HepG2 (cell line): ENCODE measurements at regions not wholly inside any gene's neighbourhood (a gene's known extent, or its start where the extent isn't known, plus 50 kb on each side); places are given as distances from the start of the nearest gene placed in this dataset.

Source experiments
- ATAC-seq: fragments of 200-7000 bp; cut with Tn5 transposase; 3 replicates; pipeline ENCODE4 v1.9.1; 2020; ENCODE audit warnings: mild to moderate bottlenecking, moderate library complexity
- BruUV-seq: library from RNA; stranded (reverse); fragments of 400-500 nt; replicated peaks from 2 replicates; lab custom pipeline; 2021; lab: Mats Ljungman, UMichigan
- CTCF ChIA-PET: fragments of 300-600 bp; formaldehyde crosslinking; extraction: SDS; loops from one replicate; lab custom pipeline; 2021; ENCODE audit warnings: low total read pairs, inconsistent platforms, low intra/inter-chr PET ratio; lab: Yijun Ruan, JAX
- POLR2A ChIA-PET: fragments of 350-600 bp; sonication (Branson Sonifier 250); formaldehyde crosslinking; loops from one replicate; lab custom pipeline; 2020; ENCODE audit warnings: antibody characterized with exemption, inconsistent platforms; lab: Yijun Ruan, JAX
- DNase-seq: peaks from one replicate; pipeline ENCODE4 v3.0.0-alpha.2; 2015; ENCODE audit warnings: low spot score
- FAIRE-seq: peaks from 3 replicates; lab custom pipeline; 2011; peaks lifted over from hg19 to GRCh38; lab: Jason Lieb, UNC
- H2AFZ ChIP-seq: one replicate; pipeline ENCODE4 v1.6.1; 2011; ENCODE audit warnings: low read length, inconsistent platforms
- H3K27ac ChIP-seq: fragments of 300-600 bp; 3 replicates; pipeline ENCODE4 v1.8.0; 2011; ENCODE audit warnings: mixed run types, mild to moderate bottlenecking, mixed read lengths, low read length, inconsistent platforms; ENCODE audit not compliant: insufficient read depth; ENCODE audit errors: extremely low read length
- H3K27me3 ChIP-seq, 2 experiments: fragments of 200-600 bp in 1 of 2; 2 replicates in 1 of 2; 3 replicates in 1 of 2; pipeline versions ENCODE4 v1.6.0 to v1.8.0; 2011; ENCODE audit warnings: low read length in 2 of 2, mild to moderate bottlenecking in 2 of 2, moderate library complexity in 2 of 2, inconsistent platforms in 1 of 2; ENCODE audit not compliant: insufficient read depth in 2 of 2, control insufficient read depth in 1 of 2
- H3K36me3 ChIP-seq, 2 experiments: fragments of 200-600 bp in 1 of 2; replicated peaks in 1 of 2; 2 replicates in 1 of 2; 3 replicates in 1 of 2; pipeline versions ENCODE4 v1.5.1 to v1.8.0; 2011; ENCODE audit warnings: low read length in 2 of 2, inconsistent platforms in 1 of 2; ENCODE audit not compliant: insufficient read depth in 2 of 2, control insufficient read depth in 1 of 2
- H3K4me1 ChIP-seq: 2 replicates; pipeline ENCODE4 v1.5.1; 2012; ENCODE audit warnings: low read length, inconsistent platforms; ENCODE audit not compliant: insufficient read depth
- H3K4me2 ChIP-seq: 2 replicates; pipeline ENCODE4 v1.6.0; 2011; ENCODE audit warnings: low read depth, low read length, inconsistent platforms
- H3K4me3 ChIP-seq, 3 experiments: fragments of 200-600 bp in 1 of 3; sonication (generic), shearing (Covaris generic) in 1 of 3; replicated peaks in 1 of 3; 2 replicates each; pipeline ENCODE4 v1.5.1; 2011 to 2016; ENCODE audit warnings: low read length in 3 of 3, inconsistent platforms in 2 of 3, low read depth in 2 of 3, mild to moderate bottlenecking in 2 of 3, control low read depth in 1 of 3, mixed read lengths in 1 of 3; ENCODE audit not compliant: insufficient read depth in 1 of 3
- H3K79me2 ChIP-seq: one replicate; pipeline ENCODE4 v1.6.1; 2011; ENCODE audit warnings: low read length, inconsistent platforms; ENCODE audit not compliant: insufficient read depth
- H3K9ac ChIP-seq: 2 replicates; pipeline ENCODE4 v1.6.0; 2011; ENCODE audit warnings: mild to moderate bottlenecking, low read depth, low read length, inconsistent platforms; ENCODE audit not compliant: insufficient read depth
- H3K9me3 ChIP-seq: 2 replicates; pipeline ENCODE4 v1.5.1; 2012; ENCODE audit warnings: mild to moderate bottlenecking, low read length
- H4K20me1 ChIP-seq: 2 replicates; pipeline ENCODE4 v1.6.0; 2011; ENCODE audit warnings: inconsistent platforms, mild to moderate bottlenecking, low read length, moderate library complexity; ENCODE audit not compliant: insufficient read depth
- CREB1 ChIP-seq, 2 experiments: fragments of 450-650 bp in 1 of 2; IDR thresholded peaks; 2 replicates each; pipeline ENCODE4 v1.6.1; 2016 to 2017; ENCODE audit warnings: control low read depth in 1 of 2, mild to moderate bottlenecking in 1 of 2, missing compliant biosample characterization in 1 of 2, missing genetic modification characterization in 1 of 2
- GFI1 ChIP-seq: sonication (generic); formaldehyde crosslinking; IDR thresholded peaks from 2 replicates; pipeline ENCODE4 v1.5.0; 2020; ENCODE audit warnings: missing genetic modification reagents, mild to moderate bottlenecking, borderline replicate concordance
- KMT2A ChIP-seq: sonication (generic); formaldehyde crosslinking; IDR thresholded peaks from 2 replicates; pipeline ENCODE4 v1.4.0; 2020; ENCODE audit warnings: missing genetic modification reagents
- PHB2 ChIP-seq: fragments of 450-650 bp; IDR thresholded peaks from 2 replicates; pipeline ENCODE4 v1.6.1; 2018; ENCODE audit not compliant: partially characterized antibody
- PHF21A ChIP-seq: sonication (generic); formaldehyde crosslinking; IDR thresholded peaks from 2 replicates; pipeline ENCODE4 v1.5.0; 2020; ENCODE audit warnings: mild to moderate bottlenecking, missing genetic modification reagents
- PHF5A ChIP-seq: IDR thresholded peaks from one replicate; pipeline ENCODE4 v1.6.1; 2018; ENCODE audit warnings: low read depth, missing genetic modification reagents; ENCODE audit not compliant: unreplicated experiment
- SAFB2 ChIP-seq: sonication (generic); formaldehyde crosslinking; IDR thresholded peaks from 2 replicates; pipeline ENCODE4 v1.5.1; 2020; ENCODE audit warnings: missing genetic modification reagents, low read depth, mild to moderate bottlenecking, borderline replicate concordance
- ZNF232 ChIP-seq: sonication (generic); formaldehyde crosslinking; IDR thresholded peaks from 2 replicates; pipeline ENCODE4 v1.4.0; 2020; ENCODE audit warnings: missing genetic modification reagents, borderline replicate concordance
- WGBS: methylation state at CpG from one replicate; pipeline ENCODE4 v1.1.6; 2017; ENCODE audit warnings: low lambda C conversion rate; 5-methylcytosine and 5-hydroxymethylcytosine counted together
- in situ Hi-C: cut with HindIII; loops from 2 replicates; pipeline ENCODE4 v1.10.0; 2017; ENCODE audit warnings: low pct_unique_long_range_greater_than_20kb; ENCODE audit not compliant: extremely low pct_ligation_motif_present
- intact Hi-C: fragments of 100-400 bp; cut with micrococcal nuclease; formaldehyde crosslinking; loops from one replicate; pipeline ENCODE4 v1.10.0; 2022; ENCODE audit not compliant: unreplicated experiment
- TF ChIP-seq, protein P1 (sequence below): sonication (generic); formaldehyde crosslinking; IDR thresholded peaks from 2 replicates; pipeline ENCODE4 v1.5.0; 2020; ENCODE audit warnings: missing genetic modification reagents
- TF ChIP-seq, protein P2 (sequence below): IDR thresholded peaks from 2 replicates; pipeline ENCODE4 v1.6.1; 2016; ENCODE audit warnings: low read depth, missing genetic modification reagents, missing compliant biosample characterization

GRCh38 chr16:8204096-8204495 lies 386.2 kb downstream of the TMEM114 start:
- intact Hi-C loops: no loop called here
- WGBS: 1% methylated on average over 4 of the region's 4 CpGs
- ATAC-seq (no peak), FAIRE-seq (no peak), DNase-seq (no peak)
- Histone ChIP-seq H2AFZ (no peak overlapping the region), H3K9ac (no peak overlapping the region), H3K9me3 (no peaks in the 10 kb centered on the region; the same call in 1 of the 2 replicates), H3K79me2 (no peaks in the 10 kb centered on the region), H3K36me3 (no peaks in the 10 kb centered on the region), H3K4me1 (no peaks in the 10 kb centered on the region), H4K20me1 (no peaks in the 10 kb centered on the region), H3K27ac (no peak overlapping the region), H3K4me3 (no peak overlapping the region), H3K27me3 (no peaks in the 10 kb centered on the region), H3K4me2 (no peak overlapping the region)
- ChIA-PET POLR2A (no interaction called here), CTCF (no interaction called here)
- no TSS peak for BruUV-seq
- in situ Hi-C loops: no loop called here
- TF ChIP-seq GFI1 (CRISPR knock-in tag) (no peak), SAFB2 (CRISPR knock-in tag) (no peak), CREB1 (IDR thresholded peaks at IDR 0.05) (peak; percentile 53), CREB1 (CRISPR knock-in tag; IDR thresholded peaks at IDR 0.05) (no peak)

DNA sequence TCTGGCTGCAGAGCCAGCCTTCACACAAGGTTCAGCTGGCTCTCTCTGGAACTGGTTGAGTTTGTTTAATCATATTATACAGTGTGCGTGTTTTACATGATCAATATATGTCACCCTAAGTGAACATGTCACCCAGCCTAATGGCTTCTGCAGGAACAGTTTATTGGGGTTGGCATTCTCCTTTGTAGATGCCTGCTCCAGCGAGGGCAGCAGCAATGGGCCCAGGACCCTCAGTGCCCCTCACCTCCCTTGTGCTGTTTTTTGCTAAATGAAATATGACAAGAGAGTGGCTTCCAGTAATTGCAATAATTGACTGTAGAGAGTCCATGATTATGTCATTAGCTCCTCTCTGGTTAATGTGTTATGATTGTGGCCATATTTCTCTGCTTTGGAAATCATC lies 387.2 kb downstream of the TMEM114 start:
- ChIA-PET CTCF (no interaction called here), POLR2A (no interaction called here)
- ATAC-seq (no peak), FAIRE-seq (no peak), DNase-seq (no peak)
- Histone ChIP-seq H3K4me2 (no peak overlapping the region), H3K9ac (no peak overlapping the region), H3K4me1 (no peaks in the 10 kb centered on the region), H3K9me3 (no peaks in the 10 kb centered on the region; the same call in 1 of the 2 replicates), H3K36me3 (no peaks in the 10 kb centered on the region), H3K27ac (no peak overlapping the region), H2AFZ (no peak overlapping the region), H3K79me2 (no peaks in the 10 kb centered on the region), H4K20me1 (no peaks in the 10 kb centered on the region), H3K4me3 (no peak overlapping the region), H3K27me3 (no peaks in the 10 kb centered on the region)
- in situ Hi-C loops (no loop called here), intact Hi-C loops (no loop called here)
- WGBS: 0% methylated on average over 2 of the region's 2 CpGs
- BruUV-seq: no TSS peak
- TF ChIP-seq KMT2A (no peak), PHB2 (no peak), PHF5A (CRISPR knock-in tag) (no peak), ZNF232 (CRISPR knock-in tag) (no peak), PHF21A (CRISPR knock-in tag) (no peak), SAFB2 (CRISPR knock-in tag) (no peak)
- TF ChIP-seq, protein P1, sequence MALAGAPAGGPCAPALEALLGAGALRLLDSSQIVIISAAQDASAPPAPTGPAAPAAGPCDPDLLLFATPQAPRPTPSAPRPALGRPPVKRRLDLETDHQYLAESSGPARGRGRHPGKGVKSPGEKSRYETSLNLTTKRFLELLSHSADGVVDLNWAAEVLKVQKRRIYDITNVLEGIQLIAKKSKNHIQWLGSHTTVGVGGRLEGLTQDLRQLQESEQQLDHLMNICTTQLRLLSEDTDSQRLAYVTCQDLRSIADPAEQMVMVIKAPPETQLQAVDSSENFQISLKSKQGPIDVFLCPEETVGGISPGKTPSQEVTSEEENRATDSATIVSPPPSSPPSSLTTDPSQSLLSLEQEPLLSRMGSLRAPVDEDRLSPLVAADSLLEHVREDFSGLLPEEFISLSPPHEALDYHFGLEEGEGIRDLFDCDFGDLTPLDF (CRISPR knock-in tag): no peak
- TF ChIP-seq, protein P2, sequence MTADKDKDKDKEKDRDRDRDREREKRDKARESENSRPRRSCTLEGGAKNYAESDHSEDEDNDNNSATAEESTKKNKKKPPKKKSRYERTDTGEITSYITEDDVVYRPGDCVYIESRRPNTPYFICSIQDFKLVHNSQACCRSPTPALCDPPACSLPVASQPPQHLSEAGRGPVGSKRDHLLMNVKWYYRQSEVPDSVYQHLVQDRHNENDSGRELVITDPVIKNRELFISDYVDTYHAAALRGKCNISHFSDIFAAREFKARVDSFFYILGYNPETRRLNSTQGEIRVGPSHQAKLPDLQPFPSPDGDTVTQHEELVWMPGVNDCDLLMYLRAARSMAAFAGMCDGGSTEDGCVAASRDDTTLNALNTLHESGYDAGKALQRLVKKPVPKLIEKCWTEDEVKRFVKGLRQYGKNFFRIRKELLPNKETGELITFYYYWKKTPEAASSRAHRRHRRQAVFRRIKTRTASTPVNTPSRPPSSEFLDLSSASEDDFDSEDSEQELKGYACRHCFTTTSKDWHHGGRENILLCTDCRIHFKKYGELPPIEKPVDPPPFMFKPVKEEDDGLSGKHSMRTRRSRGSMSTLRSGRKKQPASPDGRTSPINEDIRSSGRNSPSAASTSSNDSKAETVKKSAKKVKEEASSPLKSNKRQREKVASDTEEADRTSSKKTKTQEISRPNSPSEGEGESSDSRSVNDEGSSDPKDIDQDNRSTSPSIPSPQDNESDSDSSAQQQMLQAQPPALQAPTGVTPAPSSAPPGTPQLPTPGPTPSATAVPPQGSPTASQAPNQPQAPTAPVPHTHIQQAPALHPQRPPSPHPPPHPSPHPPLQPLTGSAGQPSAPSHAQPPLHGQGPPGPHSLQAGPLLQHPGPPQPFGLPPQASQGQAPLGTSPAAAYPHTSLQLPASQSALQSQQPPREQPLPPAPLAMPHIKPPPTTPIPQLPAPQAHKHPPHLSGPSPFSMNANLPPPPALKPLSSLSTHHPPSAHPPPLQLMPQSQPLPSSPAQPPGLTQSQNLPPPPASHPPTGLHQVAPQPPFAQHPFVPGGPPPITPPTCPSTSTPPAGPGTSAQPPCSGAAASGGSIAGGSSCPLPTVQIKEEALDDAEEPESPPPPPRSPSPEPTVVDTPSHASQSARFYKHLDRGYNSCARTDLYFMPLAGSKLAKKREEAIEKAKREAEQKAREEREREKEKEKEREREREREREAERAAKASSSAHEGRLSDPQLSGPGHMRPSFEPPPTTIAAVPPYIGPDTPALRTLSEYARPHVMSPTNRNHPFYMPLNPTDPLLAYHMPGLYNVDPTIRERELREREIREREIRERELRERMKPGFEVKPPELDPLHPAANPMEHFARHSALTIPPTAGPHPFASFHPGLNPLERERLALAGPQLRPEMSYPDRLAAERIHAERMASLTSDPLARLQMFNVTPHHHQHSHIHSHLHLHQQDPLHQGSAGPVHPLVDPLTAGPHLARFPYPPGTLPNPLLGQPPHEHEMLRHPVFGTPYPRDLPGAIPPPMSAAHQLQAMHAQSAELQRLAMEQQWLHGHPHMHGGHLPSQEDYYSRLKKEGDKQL: no peak
